Limb (tissue), 2 donors: ENCODE measurements at regions not wholly inside any gene's neighbourhood (a gene's known extent, or its start where the extent isn't known, plus 50 kb on each side); places are given as distances from the start of the nearest gene placed in this dataset.
"Not testable (repeated sequence)": the region's sequence is repeated elsewhere in the genome, so short reads cannot be mapped to it uniquely, and the experiment has no call there.

Experiments
- DNase-seq, 2 donors: peaks; one replicate each; pipeline ENCODE4 v3.0.0-alpha.2; 2016; ENCODE audit errors: extremely low spot score in 2 of 2

GRCh38 chr6:158886346-158886977, 67.3 kb upstream of the EZR start:
- DNase-seq: not testable (repeated sequence)

GRCh38 chr6:158881884-158882283, 62.7 kb upstream of the EZR start:
- not testable (repeated sequence) for DNase-seq

GRCh38 chr6:158881276-158881675, 62.1 kb upstream of the EZR start:
- not testable (repeated sequence) for DNase-seq

- DNase-seq: no peak
Measured at GRCh38 chr6:158879180-158879579, 60.0 kb upstream of the EZR start.

- DNase-seq: no peak
Measured at GRCh38 chr6:158877716-158878115, 58.5 kb upstream of the EZR start.

- no peak for DNase-seq
Measured at GRCh38 chr6:158876886-158877285, 57.7 kb upstream of the EZR start.

- no peak for DNase-seq
Measured at GRCh38 chr6:158870649-158870957, 51.4 kb upstream of the EZR start.

GRCh38 chr6:158869826-158870648, 50.9 kb upstream of the EZR start:
- no peak for DNase-seq

GRCh38 chr6:158868890-158869825, 50.0 kb upstream of the EZR start:
- DNase-seq: peak; percentile 84 to 95
